ENCODE measurements at regions not wholly inside any gene's neighbourhood (a gene's known extent, or its start where the extent isn't known, plus 50 kb on each side); places are given as distances from the start of the nearest gene placed in this dataset.
"Not testable (repeated sequence)": the region's sequence is repeated elsewhere in the genome, so short reads cannot be mapped to it uniquely, and the experiment has no call there.

DNA sequence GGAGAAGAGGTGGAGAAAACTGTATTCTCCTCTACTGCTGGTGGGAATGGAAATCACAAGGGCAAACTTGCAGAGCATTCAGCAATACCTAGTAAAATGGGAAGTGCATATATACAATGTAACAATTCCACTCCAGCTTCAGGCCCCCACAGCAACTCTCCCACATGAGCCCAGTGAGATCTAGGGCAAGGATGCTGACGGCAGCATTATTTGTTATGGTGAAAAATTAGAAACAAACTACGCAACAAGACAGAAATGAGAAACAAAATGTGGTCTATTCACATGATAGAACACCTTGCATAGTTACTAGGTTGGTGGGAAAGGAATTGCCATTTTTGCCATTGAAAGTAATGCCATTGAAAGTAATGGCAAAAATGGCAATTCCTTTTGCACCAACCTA is 98.9 kb upstream of the SRSF6 start:
- DNase-seq, result no peak
- no peak for TF ChIP-seq EZH2 (IDR thresholded peaks at IDR 0.05; ENCODE audit: borderline replicate concordance, low read depth, low read length, severe bottlenecking)
- TF ChIP-seq, protein P1, sequence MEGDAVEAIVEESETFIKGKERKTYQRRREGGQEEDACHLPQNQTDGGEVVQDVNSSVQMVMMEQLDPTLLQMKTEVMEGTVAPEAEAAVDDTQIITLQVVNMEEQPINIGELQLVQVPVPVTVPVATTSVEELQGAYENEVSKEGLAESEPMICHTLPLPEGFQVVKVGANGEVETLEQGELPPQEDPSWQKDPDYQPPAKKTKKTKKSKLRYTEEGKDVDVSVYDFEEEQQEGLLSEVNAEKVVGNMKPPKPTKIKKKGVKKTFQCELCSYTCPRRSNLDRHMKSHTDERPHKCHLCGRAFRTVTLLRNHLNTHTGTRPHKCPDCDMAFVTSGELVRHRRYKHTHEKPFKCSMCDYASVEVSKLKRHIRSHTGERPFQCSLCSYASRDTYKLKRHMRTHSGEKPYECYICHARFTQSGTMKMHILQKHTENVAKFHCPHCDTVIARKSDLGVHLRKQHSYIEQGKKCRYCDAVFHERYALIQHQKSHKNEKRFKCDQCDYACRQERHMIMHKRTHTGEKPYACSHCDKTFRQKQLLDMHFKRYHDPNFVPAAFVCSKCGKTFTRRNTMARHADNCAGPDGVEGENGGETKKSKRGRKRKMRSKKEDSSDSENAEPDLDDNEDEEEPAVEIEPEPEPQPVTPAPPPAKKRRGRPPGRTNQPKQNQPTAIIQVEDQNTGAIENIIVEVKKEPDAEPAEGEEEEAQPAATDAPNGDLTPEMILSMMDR (IDR thresholded peaks at IDR 0.05; ENCODE audit: borderline replicate concordance, extremely low read depth, low read length, poor library complexity, severe bottlenecking), result no peak
- H3K27me3 ChIP-seq (ENCODE audit: insufficient read depth, low read length, poor library complexity), result no peaks in the 10 kb centered on the region
- H3K79me2 ChIP-seq (ENCODE audit: insufficient read depth, low read length), result no peaks in the 10 kb centered on the region
- no peak overlapping the region for H3K4me3 ChIP-seq (ENCODE audit: low read depth in 1 of 2, low read length in 2 of 2)
- no peaks in the 10 kb centered on the region for H4K20me1 ChIP-seq (ENCODE audit: insufficient read depth, low read length)
- no peak overlapping the region for H2AFZ ChIP-seq (ENCODE audit: low read depth, low read length)
- no peak for ATAC-seq (ENCODE audit: insufficient read depth, low read depth)
- no peaks in the 10 kb centered on the region for H3K36me3 ChIP-seq (ENCODE audit: insufficient read depth, low read length)
- H3K9me3 ChIP-seq (ENCODE audit: insufficient read depth, low read length, severe bottlenecking), result no peaks in the 10 kb centered on the region
- H3K9ac ChIP-seq (ENCODE audit: low read depth, low read length), result no peak overlapping the region
- H3K27ac ChIP-seq (ENCODE audit: low read length), result no peak overlapping the region
- no peaks in the 10 kb centered on the region for H3K4me1 ChIP-seq (ENCODE audit: insufficient read depth, low read length)
- no peak overlapping the region for H3K4me2 ChIP-seq (ENCODE audit: insufficient read depth, low read length)

DNA sequence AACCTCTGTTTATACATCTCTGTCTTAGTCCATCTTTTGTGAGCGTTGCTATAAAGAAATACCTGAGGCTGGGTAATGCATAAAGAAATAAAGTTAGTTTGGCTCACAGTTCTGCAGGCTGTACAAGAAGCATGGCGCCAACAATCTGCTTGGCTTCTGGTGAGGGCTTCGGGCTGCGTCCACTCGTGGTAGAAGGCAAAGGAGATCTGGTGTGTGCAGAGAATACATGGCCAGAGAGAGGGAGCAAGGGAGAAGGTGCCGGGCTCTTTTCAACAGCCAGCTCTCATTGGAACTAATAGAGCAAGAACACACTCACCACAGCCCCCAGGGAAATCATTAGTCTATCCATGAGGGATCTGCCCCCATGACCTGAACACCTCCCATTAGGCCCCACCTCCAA is 100.3 kb upstream of the SRSF6 start:
- H3K9ac ChIP-seq (ENCODE audit: low read depth, low read length), result no peak overlapping the region
- H3K27ac ChIP-seq (ENCODE audit: low read length), result no peak overlapping the region
- H3K79me2 ChIP-seq (ENCODE audit: insufficient read depth, low read length), result no peaks in the 10 kb centered on the region
- H4K20me1 ChIP-seq (ENCODE audit: insufficient read depth, low read length), result no peaks in the 10 kb centered on the region
- no peak for DNase-seq
- no peaks in the 10 kb centered on the region for H3K27me3 ChIP-seq (ENCODE audit: insufficient read depth, low read length, poor library complexity)
- ATAC-seq (ENCODE audit: insufficient read depth, low read depth), result no peak
- TF ChIP-seq, protein P1 (IDR thresholded peaks at IDR 0.05; ENCODE audit: borderline replicate concordance, extremely low read depth, low read length, poor library complexity, severe bottlenecking), result no peak
- no peak for TF ChIP-seq EZH2 (IDR thresholded peaks at IDR 0.05; ENCODE audit: borderline replicate concordance, low read depth, low read length, severe bottlenecking)
- H3K4me3 ChIP-seq (ENCODE audit: low read depth in 1 of 2, low read length in 2 of 2), result no peak overlapping the region
- no peak overlapping the region for H2AFZ ChIP-seq (ENCODE audit: low read depth, low read length)
- H3K4me1 ChIP-seq (ENCODE audit: insufficient read depth, low read length), result no peaks in the 10 kb centered on the region
- no peaks in the 10 kb centered on the region for H3K36me3 ChIP-seq (ENCODE audit: insufficient read depth, low read length)
- H3K4me2 ChIP-seq (ENCODE audit: insufficient read depth, low read length), result no peak overlapping the region
- H3K9me3 ChIP-seq (ENCODE audit: insufficient read depth, low read length, severe bottlenecking), result no peaks in the 10 kb centered on the region

DNA sequence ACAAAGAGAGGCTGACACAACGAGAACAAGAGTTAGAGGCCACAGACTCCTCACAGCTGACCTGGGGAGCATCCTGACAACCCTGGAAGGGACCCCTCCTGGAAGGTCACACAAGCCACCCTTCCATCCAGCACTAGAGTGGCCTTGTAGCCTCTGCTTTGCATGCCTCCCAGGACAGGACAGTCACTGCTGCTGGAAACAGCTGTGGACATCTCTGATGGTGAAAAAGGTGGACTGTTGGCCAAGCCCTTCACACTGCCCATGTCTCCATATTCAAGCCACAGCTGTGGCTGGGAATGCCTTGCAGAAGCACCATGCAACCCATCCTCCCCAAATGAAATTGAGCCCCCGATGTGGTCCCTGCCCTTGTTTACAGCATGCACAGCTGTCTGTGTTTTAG is 102.1 kb upstream of the SRSF6 start:
- Histone ChIP-seq H3K27me3 (ENCODE audit: insufficient read depth, low read length, poor library complexity) (no peaks in the 10 kb centered on the region), H4K20me1 (ENCODE audit: insufficient read depth, low read length) (no peaks in the 10 kb centered on the region), H3K9me3 (ENCODE audit: insufficient read depth, low read length, severe bottlenecking) (no peaks in the 10 kb centered on the region), H3K4me2 (ENCODE audit: insufficient read depth, low read length) (no peak overlapping the region), H3K79me2 (ENCODE audit: insufficient read depth, low read length) (no peaks in the 10 kb centered on the region), H3K4me3 (ENCODE audit: low read depth in 1 of 2, low read length in 2 of 2) (no peak overlapping the region), H3K27ac (ENCODE audit: low read length) (no peak overlapping the region), H3K36me3 (ENCODE audit: insufficient read depth, low read length) (no peaks in the 10 kb centered on the region), H3K9ac (ENCODE audit: low read depth, low read length) (no peak overlapping the region), H2AFZ (ENCODE audit: low read depth, low read length) (no peak overlapping the region), H3K4me1 (ENCODE audit: insufficient read depth, low read length) (no peaks in the 10 kb centered on the region)
- DNase-seq (no peak), ATAC-seq (ENCODE audit: insufficient read depth, low read depth) (no peak)
- no peak for TF ChIP-seq EZH2 (IDR thresholded peaks at IDR 0.05; ENCODE audit: borderline replicate concordance, low read depth, low read length, severe bottlenecking)
- TF ChIP-seq, protein P1 (IDR thresholded peaks at IDR 0.05; ENCODE audit: borderline replicate concordance, extremely low read depth, low read length, poor library complexity, severe bottlenecking), result no peak

DNA sequence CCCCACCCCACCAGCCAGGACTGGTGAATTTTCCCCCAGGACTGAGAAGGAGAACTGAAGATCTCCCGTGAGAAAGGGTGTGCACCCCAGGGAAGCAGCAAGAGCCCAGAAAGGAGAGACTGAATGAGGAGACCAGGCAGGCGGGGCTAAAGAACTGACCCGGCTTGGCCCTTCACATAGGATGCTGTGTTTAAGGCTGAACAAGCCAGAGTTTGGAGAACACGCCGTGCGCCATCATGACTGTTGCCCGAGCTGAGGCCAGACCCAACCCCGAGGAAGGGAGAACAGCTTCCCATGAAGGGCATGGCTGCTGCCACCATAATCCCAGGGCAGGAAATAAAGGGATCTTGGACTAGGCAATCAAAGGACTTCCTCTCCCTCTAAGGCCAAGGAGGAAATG is 104.7 kb upstream of the SRSF6 start:
- DNase-seq (no peak), ATAC-seq (ENCODE audit: insufficient read depth, low read depth) (no peak)
- H3K27me3 ChIP-seq (ENCODE audit: insufficient read depth, low read length, poor library complexity), result peaks cover 12% of the 10 kb centered on the region

GRCh38 chr20:43350694-43351093 is 107.0 kb upstream of the SRSF6 start:
- H4K20me1 ChIP-seq (ENCODE audit: insufficient read depth, low read length), result not testable (repeated sequence)

More for the DNA sequence above, 104.7 kb upstream of the SRSF6 start:
- TF ChIP-seq, protein P1 (IDR thresholded peaks at IDR 0.05; ENCODE audit: borderline replicate concordance, extremely low read depth, low read length, poor library complexity, severe bottlenecking), result no peak
- no peak for TF ChIP-seq EZH2 (IDR thresholded peaks at IDR 0.05; ENCODE audit: borderline replicate concordance, low read depth, low read length, severe bottlenecking)
- Histone ChIP-seq H3K4me2 (ENCODE audit: insufficient read depth, low read length) (no peak overlapping the region), H3K27ac (ENCODE audit: low read length) (no peak overlapping the region), H2AFZ (ENCODE audit: low read depth, low read length) (no peak overlapping the region), H3K9ac (ENCODE audit: low read depth, low read length) (no peak overlapping the region), H4K20me1 (ENCODE audit: insufficient read depth, low read length) (no peaks in the 10 kb centered on the region), H3K9me3 (ENCODE audit: insufficient read depth, low read length, severe bottlenecking) (no peaks in the 10 kb centered on the region), H3K79me2 (ENCODE audit: insufficient read depth, low read length) (no peaks in the 10 kb centered on the region), H3K4me1 (ENCODE audit: insufficient read depth, low read length) (no peaks in the 10 kb centered on the region), H3K4me3 (ENCODE audit: low read depth in 1 of 2, low read length in 2 of 2) (no peak overlapping the region), H3K36me3 (ENCODE audit: insufficient read depth, low read length) (no peaks in the 10 kb centered on the region)

More at GRCh38 chr20:43350694-43351093, 107.0 kb upstream of the SRSF6 start:
- H2AFZ ChIP-seq (ENCODE audit: low read depth, low read length); H3K9ac ChIP-seq (ENCODE audit: low read depth, low read length); H3K36me3 ChIP-seq (ENCODE audit: insufficient read depth, low read length); H3K4me2 ChIP-seq (ENCODE audit: insufficient read depth, low read length); H3K4me3 ChIP-seq (ENCODE audit: low read depth in 1 of 2, low read length in 2 of 2); H3K79me2 ChIP-seq (ENCODE audit: insufficient read depth, low read length); H3K9me3 ChIP-seq (ENCODE audit: insufficient read depth, low read length, severe bottlenecking); ATAC-seq (ENCODE audit: insufficient read depth, low read depth); H3K27ac ChIP-seq (ENCODE audit: low read length); H3K4me1 ChIP-seq (ENCODE audit: insufficient read depth, low read length); DNase-seq: not testable (repeated sequence)
- H3K27me3 ChIP-seq (ENCODE audit: insufficient read depth, low read length, poor library complexity), result peaks cover 12% of the 10 kb centered on the region
